ENCODE measurements at regions not wholly inside any gene's neighbourhood (a gene's known extent, or its start where the extent isn't known, plus 50 kb on each side); places are given as distances from the start of the nearest gene placed in this dataset.

DNA sequence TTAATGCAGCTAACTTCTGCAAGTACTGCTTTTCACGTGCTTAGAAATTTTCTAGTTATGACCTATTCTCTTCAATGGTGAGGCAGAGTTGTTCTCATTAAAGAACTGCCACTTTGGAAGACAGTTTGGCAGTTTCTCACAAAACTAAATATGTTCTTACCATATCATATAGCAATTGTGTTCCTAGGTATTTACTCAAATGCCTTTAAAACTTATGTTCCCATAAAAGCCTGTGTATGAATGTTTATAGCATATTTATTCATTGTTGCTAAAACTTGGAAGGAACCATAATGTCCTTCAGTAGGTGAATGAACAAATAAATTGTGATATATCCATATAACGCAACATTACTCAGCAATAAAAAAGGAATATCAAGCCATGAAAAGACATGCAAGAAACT, 555.1 kb upstream of the POT1 start:
- Mint-ChIP-seq H3K4me1 (no peaks in the 10 kb centered on the region), H3K36me3 (ENCODE audit: low read depth) (no peaks in the 10 kb centered on the region), H3K27ac (no peak overlapping the region), H3K27me3 (no peaks in the 10 kb centered on the region), H3K4me3 (no peak overlapping the region), H3K9me3 (ENCODE audit: low read depth) (no peaks in the 10 kb centered on the region)
- DNase-seq (no peak), ATAC-seq (no peak)
- intact Hi-C loops (cut with DNase I, micrococcal nuclease): no loop called here
- CTCF ChIA-PET: no interaction called here
- POLR2A ChIA-PET: no interaction called here

GRCh38 chr7:125481323-125481722, 551.7 kb upstream of the POT1 start:
- CTCF ChIA-PET: no interaction called here
- Mint-ChIP-seq H3K27me3 (no peaks in the 10 kb centered on the region), H3K4me3 (no peak overlapping the region), H3K9me3 (ENCODE audit: low read depth) (peaks cover 3% of the 10 kb centered on the region), H3K4me1 (no peaks in the 10 kb centered on the region), H3K36me3 (ENCODE audit: low read depth) (no peaks in the 10 kb centered on the region), H3K27ac (no peak overlapping the region)
- POLR2A ChIA-PET: no interaction called here
- intact Hi-C loops (cut with DNase I, micrococcal nuclease): no loop called here
- DNase-seq: no peak
- no peak for ATAC-seq

GRCh38 chr7:125480762-125481161, 551.1 kb upstream of the POT1 start:
- no peak for DNase-seq
- intact Hi-C loops (cut with DNase I, micrococcal nuclease): no loop called here
- Mint-ChIP-seq H3K27ac (no peak overlapping the region), H3K36me3 (ENCODE audit: low read depth) (no peaks in the 10 kb centered on the region), H3K27me3 (no peaks in the 10 kb centered on the region), H3K4me1 (no peaks in the 10 kb centered on the region), H3K9me3 (ENCODE audit: low read depth) (peaks cover 3% of the 10 kb centered on the region), H3K4me3 (no peak overlapping the region)
- CTCF ChIA-PET: no interaction called here
- no peak for ATAC-seq
- POLR2A ChIA-PET: no interaction called here

GRCh38 chr7:125468855-125469174, 539.2 kb upstream of the POT1 start:
- Mint-ChIP-seq H3K4me3 (no peak overlapping the region), H3K4me1 (no peaks in the 10 kb centered on the region), H3K9me3 (ENCODE audit: low read depth) (peaks cover 3% of the 10 kb centered on the region), H3K36me3 (ENCODE audit: low read depth) (no peaks in the 10 kb centered on the region), H3K27ac (no peak overlapping the region), H3K27me3 (no peaks in the 10 kb centered on the region)
- intact Hi-C loops (cut with DNase I, micrococcal nuclease): no loop called here
- ChIA-PET POLR2A (no interaction called here), CTCF (no interaction called here)
- no peak for DNase-seq
- no peak for ATAC-seq

GRCh38 chr7:125467996-125468854, 538.6 kb upstream of the POT1 start:
- Mint-ChIP-seq H3K4me1 (no peaks in the 10 kb centered on the region), H3K27ac (no peak overlapping the region), H3K27me3 (no peaks in the 10 kb centered on the region), H3K9me3 (ENCODE audit: low read depth) (peaks cover 4% of the 10 kb centered on the region), H3K36me3 (ENCODE audit: low read depth) (no peaks in the 10 kb centered on the region), H3K4me3 (no peak overlapping the region)
- no peak for DNase-seq
- ChIA-PET CTCF (interaction anchor here (0.6 kb wide), 1 partner anchor 1384 kb away, joined by 4 read pairs; no protein-coding TSS in a partner anchor), POLR2A (interaction anchor here (0.6 kb wide), 1 partner anchor 180 kb away, joined by 5 read pairs; no protein-coding TSS in a partner anchor)
- no peak for ATAC-seq
- intact Hi-C loops (cut with DNase I, micrococcal nuclease): no loop called here

DNA sequence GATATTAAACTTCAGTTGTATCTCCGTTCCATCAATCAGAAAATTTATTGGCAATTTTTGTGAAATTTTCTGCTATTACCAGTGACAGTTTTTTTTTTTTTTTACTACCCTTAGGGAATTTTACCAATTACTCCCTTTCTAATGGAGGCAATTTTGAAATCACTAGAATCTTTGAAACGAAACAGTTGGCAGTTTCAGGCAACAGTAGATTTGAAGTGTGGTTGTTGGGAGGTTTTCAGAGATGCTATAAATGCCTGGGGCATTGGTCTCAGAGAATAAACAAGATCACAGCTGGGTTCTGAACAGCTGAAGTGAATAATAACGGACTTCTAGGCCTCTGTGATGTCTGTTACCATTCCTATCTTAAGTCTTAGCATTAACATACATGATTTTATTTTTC, 535.9 kb upstream of the POT1 start:
- ATAC-seq (no peak), DNase-seq (no peak)
- H3K4me3 Mint-ChIP-seq: no peak overlapping the region
- H3K27me3 Mint-ChIP-seq: no peaks in the 10 kb centered on the region
- no peak overlapping the region for H3K27ac Mint-ChIP-seq
- H3K36me3 Mint-ChIP-seq (ENCODE audit: low read depth): no peaks in the 10 kb centered on the region
- H3K4me1 Mint-ChIP-seq: no peaks in the 10 kb centered on the region
- POLR2A ChIA-PET: no interaction called here
- CTCF ChIA-PET: interaction anchor here (0.6 to 0.7 kb wide), 2 partner anchors 297 to 954 kb away, joined by 3 to 4 read pairs; no protein-coding TSS in a partner anchor
- peaks cover 2% of the 10 kb centered on the region for H3K9me3 Mint-ChIP-seq (ENCODE audit: low read depth)
- intact Hi-C loops (cut with DNase I, micrococcal nuclease): no loop called here

DNA sequence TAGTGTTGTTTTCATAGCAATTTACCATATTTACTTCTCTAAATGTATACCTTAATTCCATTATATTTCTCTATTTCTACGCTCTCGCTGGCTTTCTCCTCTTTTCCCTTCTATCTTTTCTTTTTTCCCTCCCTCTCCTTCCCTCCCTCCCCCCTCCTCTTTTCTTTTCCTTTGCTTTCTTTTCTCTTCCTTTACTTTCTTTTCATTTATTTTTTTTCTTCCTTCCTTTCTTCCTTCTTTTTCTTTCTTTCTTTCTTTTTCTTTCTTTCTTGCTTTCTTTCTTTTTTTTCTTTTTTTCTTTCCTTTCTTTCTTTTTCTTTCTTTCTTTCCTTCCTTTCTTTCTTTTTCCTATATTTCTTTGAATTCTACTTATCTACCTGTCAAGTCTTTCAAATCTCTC, 533.0 kb upstream of the POT1 start:
- Mint-ChIP-seq H3K9me3 (ENCODE audit: low read depth) (peaks cover 15% of the 10 kb centered on the region), H3K27ac (no peak overlapping the region), H3K4me3 (no peak overlapping the region), H3K27me3 (no peaks in the 10 kb centered on the region), H3K4me1 (no peaks in the 10 kb centered on the region), H3K36me3 (ENCODE audit: low read depth) (no peaks in the 10 kb centered on the region)
- ChIA-PET POLR2A (no interaction called here), CTCF (no interaction called here)
- intact Hi-C loops (cut with DNase I, micrococcal nuclease): no loop called here
- DNase-seq: no peak
- ATAC-seq: no peak

GRCh38 chr7:125459038-125459437, 529.4 kb upstream of the POT1 start:
- intact Hi-C loops (cut with DNase I, micrococcal nuclease): no loop called here
- POLR2A ChIA-PET: no interaction called here

GRCh38 chr7:125450749-125451148, 521.1 kb upstream of the POT1 start:
- H3K27ac Mint-ChIP-seq: no peak overlapping the region
- POLR2A ChIA-PET: no interaction called here
- H3K27me3 Mint-ChIP-seq: no peaks in the 10 kb centered on the region
- no peak for DNase-seq
- intact Hi-C loops (cut with DNase I, micrococcal nuclease): no loop called here
- H3K4me1 Mint-ChIP-seq: no peaks in the 10 kb centered on the region
- H3K36me3 Mint-ChIP-seq (ENCODE audit: low read depth): no peaks in the 10 kb centered on the region
- no peak overlapping the region for H3K4me3 Mint-ChIP-seq
- CTCF ChIA-PET: interaction anchor here (0.9 kb wide), 1 partner anchor 13 kb away, joined by 3 read pairs; no protein-coding TSS in a partner anchor
- no peak for ATAC-seq
- peaks cover 3% of the 10 kb centered on the region for H3K9me3 Mint-ChIP-seq (ENCODE audit: low read depth)

More at GRCh38 chr7:125459038-125459437, 529.4 kb upstream of the POT1 start:
- ATAC-seq (no peak), DNase-seq (no peak)
- Mint-ChIP-seq H3K27me3 (no peaks in the 10 kb centered on the region), H3K4me3 (no peak overlapping the region), H3K9me3 (ENCODE audit: low read depth) (peaks cover 17% of the 10 kb centered on the region), H3K4me1 (no peaks in the 10 kb centered on the region), H3K36me3 (ENCODE audit: low read depth) (no peaks in the 10 kb centered on the region), H3K27ac (no peak overlapping the region)
- CTCF ChIA-PET: no interaction called here

DNA sequence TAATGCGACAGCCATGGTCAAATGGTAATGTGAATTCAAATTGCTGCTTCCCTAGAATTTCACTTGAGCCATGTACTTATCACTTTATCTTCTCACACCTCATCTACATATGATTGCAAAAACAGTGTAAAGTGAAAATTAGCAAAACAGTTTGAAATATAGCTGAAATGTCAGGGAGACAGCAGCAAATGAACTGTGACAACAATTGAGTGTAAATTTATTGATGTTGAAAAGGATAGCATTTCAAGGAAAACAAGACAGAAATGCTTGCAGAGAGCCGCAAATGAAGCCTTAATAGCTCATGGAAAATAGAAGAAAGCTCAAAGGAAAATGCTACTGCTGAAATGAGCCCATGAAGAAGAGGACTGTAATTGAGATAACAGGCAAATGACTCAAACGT, 516.2 kb upstream of the POT1 start:
- ChIA-PET CTCF (no interaction called here), POLR2A (no interaction called here)
- ATAC-seq: no peak
- Mint-ChIP-seq H3K27ac (no peak overlapping the region), H3K36me3 (ENCODE audit: low read depth) (no peaks in the 10 kb centered on the region), H3K27me3 (no peaks in the 10 kb centered on the region), H3K4me1 (no peaks in the 10 kb centered on the region), H3K4me3 (no peak overlapping the region), H3K9me3 (ENCODE audit: low read depth) (peaks cover 2% of the 10 kb centered on the region)
- intact Hi-C loops (cut with DNase I, micrococcal nuclease): no loop called here
- DNase-seq: no peak

DNA sequence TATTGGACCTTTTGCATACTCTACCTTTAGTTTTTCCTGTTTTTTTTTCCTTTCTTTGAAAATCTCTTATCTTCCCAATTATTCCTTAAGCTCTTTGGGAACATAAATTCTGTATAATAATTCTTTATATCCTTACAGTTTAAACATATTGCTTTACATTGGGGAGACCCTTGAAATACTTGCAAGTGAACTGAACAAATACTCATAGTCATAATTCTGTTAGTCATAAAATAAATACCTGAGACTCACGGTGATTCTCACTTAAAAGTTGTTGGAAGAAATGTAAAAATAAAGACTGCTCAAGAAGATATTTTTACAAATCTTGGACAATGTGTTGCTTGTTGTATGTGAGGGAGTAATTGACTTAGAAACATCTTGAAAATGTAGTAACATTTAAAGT, 515.2 kb upstream of the POT1 start:
- H3K9me3 Mint-ChIP-seq (ENCODE audit: low read depth): peaks cover 2% of the 10 kb centered on the region
- intact Hi-C loops (cut with DNase I, micrococcal nuclease): no loop called here
- DNase-seq (no peak), ATAC-seq (no peak)
- no peaks in the 10 kb centered on the region for H3K4me1 Mint-ChIP-seq
- no peaks in the 10 kb centered on the region for H3K36me3 Mint-ChIP-seq (ENCODE audit: low read depth)
- no peaks in the 10 kb centered on the region for H3K27me3 Mint-ChIP-seq
- POLR2A ChIA-PET: no interaction called here
- H3K4me3 Mint-ChIP-seq: no peak overlapping the region
- CTCF ChIA-PET: interaction anchor here (1.1 kb wide), 1 partner anchor 9 kb away, joined by 4 read pairs; no protein-coding TSS in a partner anchor
- H3K27ac Mint-ChIP-seq: no peak overlapping the region

- no peak for DNase-seq
- Mint-ChIP-seq H3K27me3 (no peaks in the 10 kb centered on the region), H3K27ac (no peak overlapping the region), H3K4me1 (no peaks in the 10 kb centered on the region), H3K4me3 (no peak overlapping the region), H3K36me3 (ENCODE audit: low read depth) (no peaks in the 10 kb centered on the region), H3K9me3 (ENCODE audit: low read depth) (no peaks in the 10 kb centered on the region)
- intact Hi-C loops (cut with DNase I, micrococcal nuclease): no loop called here
- ChIA-PET POLR2A (no interaction called here), CTCF (no interaction called here)
- ATAC-seq: no peak
Measured at GRCh38 chr7:125436220-125436619, 506.6 kb upstream of the POT1 start.

Data from activated CD4-positive, alpha-beta T cell treated with anti-CD3 and anti-CD28 coated beads for 36 hours (primary cell).